Body of pancreas (tissue), 4 donors: ENCODE measurements at regions not wholly inside any gene's neighbourhood (a gene's known extent, or its start where the extent isn't known, plus 50 kb on each side); places are given as distances from the start of the nearest gene placed in this dataset.

Experiments
- CTCF ChIP-seq, 7 experiments: fragments of 450-650 bp in 4 of 7; fragments of 200-600 bp in 3 of 7; sonication (generic) in 3 of 7; IDR thresholded peaks; one replicate each; pipeline ENCODE4 v1.5.1; 2016 to 2019; ENCODE audit warnings: antibody characterized with exemption in 7 of 7
- POLR2A ChIP-seq, 3 donors: fragments of 450-650 bp; IDR thresholded peaks; one replicate each; pipeline ENCODE4 v1.6.1; 2016; ENCODE audit warnings: antibody characterized with exemption in 3 of 3, mild to moderate bottlenecking in 2 of 3

GRCh38 chr15:77904901-77905300, 172.6 kb downstream of the TBC1D2B start:
- TF ChIP-seq CTCF (IDR thresholded peaks at IDR 0.05) (no peak), POLR2A (IDR thresholded peaks at IDR 0.05) (no peak)
